OCI-LY3 (cell line): ENCODE measurements at regions not wholly inside any gene's neighbourhood (a gene's known extent, or its start where the extent isn't known, plus 50 kb on each side); places are given as distances from the start of the nearest gene placed in this dataset.

Source experiments
- H2AFZ ChIP-seq: fragments of 200-600, 300-600 bp; shearing (Covaris generic); 2 replicates; pipeline ENCODE4 v1.6.0; 2014; ENCODE audit warnings: antibody characterized with exemption, low read depth, low read length
- H3K27ac ChIP-seq: fragments of 200-600, 300-600 bp; sonication (generic); 2 replicates; pipeline ENCODE4 v1.5.1; 2014; ENCODE audit warnings: mild to moderate bottlenecking, low read length, moderate library complexity, mixed read lengths
- H3K27me3 ChIP-seq: fragments of 200-600, 300-600 bp; sonication (generic); 2 replicates; pipeline ENCODE4 v1.6.1; 2014; ENCODE audit warnings: low read depth, low read length, mixed read lengths
- H3K36me3 ChIP-seq: fragments of 200-600, 300-600 bp; sonication (generic); replicated peaks from 2 replicates; pipeline ENCODE3; 2014; ENCODE audit warnings: low read depth, low read length, mixed read lengths
- H3K4me1 ChIP-seq: fragments of 300-600, 200-600 bp; sonication (generic); 2 replicates; pipeline ENCODE4 v1.6.1; 2014; ENCODE audit warnings: low read length, mixed read lengths
- H3K4me2 ChIP-seq: fragments of 200-600, 300-600 bp; sonication (generic); 2 replicates; pipeline ENCODE4 v1.6.1; 2014; ENCODE audit warnings: low read length, mixed read lengths
- H3K4me3 ChIP-seq: fragments of 300-600, 200-600 bp; sonication (generic); 2 replicates; pipeline ENCODE4 v1.5.1; 2014; ENCODE audit warnings: antibody characterized with exemption, mild to moderate bottlenecking, low read length, moderate library complexity
- H3K79me2 ChIP-seq: fragments of 300-600, 200-600 bp; shearing (Covaris generic); 2 replicates; pipeline ENCODE4 v1.6.1; 2014; ENCODE audit warnings: mild to moderate bottlenecking, low read length, mixed read lengths
- H3K9ac ChIP-seq: fragments of 300-600, 200-600 bp; shearing (Covaris generic); 2 replicates; pipeline ENCODE4 v1.6.0; 2014; ENCODE audit warnings: mild to moderate bottlenecking, low read length, moderate library complexity
- H3K9me3 ChIP-seq: fragments of 200-600, 300-600 bp; shearing (Covaris generic); 2 replicates; pipeline ENCODE4 v1.6.1; 2014; ENCODE audit warnings: low read length, mixed read lengths; ENCODE audit not compliant: insufficient read depth
- H4K20me1 ChIP-seq: fragments of 200-600, 300-600 bp; sonication (generic); 2 replicates; pipeline ENCODE4 v1.6.1; 2016; ENCODE audit warnings: low read length, mixed read lengths; ENCODE audit not compliant: insufficient read depth
- EZH2phosphoT487 ChIP-seq: fragments of 200-600 bp; shearing (Covaris generic); IDR thresholded peaks from 2 replicates; pipeline ENCODE4 v1.6.1; 2018; ENCODE audit warnings: antibody characterized with exemption, mixed run types, low read depth
- TF ChIP-seq, protein P1 (sequence below): fragments of 200-600, 300-600 bp; sonication (generic); IDR thresholded peaks from 2 replicates; pipeline ENCODE4 v1.5.1; 2014; ENCODE audit warnings: antibody characterized with exemption, low read length, low read depth

DNA sequence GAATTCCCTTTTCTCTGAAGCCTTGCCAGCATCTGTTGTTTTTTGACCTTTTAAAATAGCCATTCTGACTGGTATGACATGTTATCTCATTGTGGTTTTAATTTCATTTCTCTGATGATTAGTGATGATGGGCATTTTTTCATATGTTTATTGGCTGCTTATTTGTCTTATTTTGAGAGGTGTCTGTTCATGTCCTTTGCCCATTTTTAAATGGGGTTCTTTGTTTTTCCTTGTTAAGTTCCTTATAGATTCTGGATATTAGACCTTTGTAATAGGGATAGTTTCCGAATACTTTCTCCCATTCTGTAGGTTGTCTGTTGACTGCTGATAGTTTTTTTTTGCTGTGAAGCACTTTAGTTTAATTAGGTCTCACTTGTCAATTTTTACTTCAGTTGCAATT, 54.0 kb upstream of the C1orf185 start:
- Histone ChIP-seq H3K4me1 (no peaks in the 10 kb centered on the region), H3K9me3 (no peaks in the 10 kb centered on the region), H3K36me3 (no peaks in the 10 kb centered on the region)

DNA sequence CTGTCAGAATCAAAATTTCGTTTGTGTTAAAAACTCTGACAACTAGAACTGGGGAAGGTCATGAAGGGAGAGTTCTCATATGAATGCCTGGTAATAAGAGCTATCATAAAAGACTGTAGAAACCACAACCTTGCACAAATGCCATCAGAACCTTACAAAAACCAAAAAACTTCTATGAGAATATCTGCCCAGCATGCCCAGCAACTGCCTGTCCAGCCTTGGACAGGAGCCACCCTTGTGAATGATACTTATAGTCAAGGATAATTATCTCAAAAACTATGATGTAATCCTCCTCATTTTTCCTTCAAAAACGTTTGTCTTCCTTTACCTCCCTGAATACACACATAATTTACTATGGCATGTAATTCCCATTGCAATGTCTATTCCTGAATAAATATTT, 53.4 kb upstream of the C1orf185 start:
- Histone ChIP-seq H2AFZ (no peak overlapping the region), H3K4me3 (no peak overlapping the region), H3K4me2 (no peak overlapping the region), H3K27ac (no peak overlapping the region), H3K4me1 (no peaks in the 10 kb centered on the region), H3K27me3 (no peaks in the 10 kb centered on the region), H3K79me2 (no peaks in the 10 kb centered on the region), H3K9me3 (no peaks in the 10 kb centered on the region), H4K20me1 (no peaks in the 10 kb centered on the region), H3K9ac (no peak overlapping the region), H3K36me3 (no peaks in the 10 kb centered on the region)
- TF ChIP-seq, protein P1, sequence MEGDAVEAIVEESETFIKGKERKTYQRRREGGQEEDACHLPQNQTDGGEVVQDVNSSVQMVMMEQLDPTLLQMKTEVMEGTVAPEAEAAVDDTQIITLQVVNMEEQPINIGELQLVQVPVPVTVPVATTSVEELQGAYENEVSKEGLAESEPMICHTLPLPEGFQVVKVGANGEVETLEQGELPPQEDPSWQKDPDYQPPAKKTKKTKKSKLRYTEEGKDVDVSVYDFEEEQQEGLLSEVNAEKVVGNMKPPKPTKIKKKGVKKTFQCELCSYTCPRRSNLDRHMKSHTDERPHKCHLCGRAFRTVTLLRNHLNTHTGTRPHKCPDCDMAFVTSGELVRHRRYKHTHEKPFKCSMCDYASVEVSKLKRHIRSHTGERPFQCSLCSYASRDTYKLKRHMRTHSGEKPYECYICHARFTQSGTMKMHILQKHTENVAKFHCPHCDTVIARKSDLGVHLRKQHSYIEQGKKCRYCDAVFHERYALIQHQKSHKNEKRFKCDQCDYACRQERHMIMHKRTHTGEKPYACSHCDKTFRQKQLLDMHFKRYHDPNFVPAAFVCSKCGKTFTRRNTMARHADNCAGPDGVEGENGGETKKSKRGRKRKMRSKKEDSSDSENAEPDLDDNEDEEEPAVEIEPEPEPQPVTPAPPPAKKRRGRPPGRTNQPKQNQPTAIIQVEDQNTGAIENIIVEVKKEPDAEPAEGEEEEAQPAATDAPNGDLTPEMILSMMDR: no peak
- TF ChIP-seq EZH2phosphoT487: no peak

More for the DNA sequence above, 54.0 kb upstream of the C1orf185 start:
- H3K27ac ChIP-seq: no peak overlapping the region
- no peak overlapping the region for H3K9ac ChIP-seq
- H3K79me2 ChIP-seq: no peaks in the 10 kb centered on the region
- no peak overlapping the region for H3K4me3 ChIP-seq
- TF ChIP-seq EZH2phosphoT487: no peak
- TF ChIP-seq, protein P1: no peak
- no peaks in the 10 kb centered on the region for H3K27me3 ChIP-seq
- no peaks in the 10 kb centered on the region for H4K20me1 ChIP-seq
- H3K4me2 ChIP-seq: no peak overlapping the region
- no peak overlapping the region for H2AFZ ChIP-seq
